Panc1 (cell line): ENCODE measurements at regions not wholly inside any gene's neighbourhood (a gene's known extent, or its start where the extent isn't known, plus 50 kb on each side); places are given as distances from the start of the nearest gene placed in this dataset.

ENCODE experiments used
- CTCF ChIP-seq: fragments of 450-650 bp; IDR thresholded peaks from 2 replicates; pipeline ENCODE4 v1.5.1; 2017; ENCODE audit warnings: mild to moderate bottlenecking
- POLR2AphosphoS5 ChIP-seq: IDR thresholded peaks from 2 replicates; pipeline ENCODE4 v1.6.1; 2012; ENCODE audit warnings: mild to moderate bottlenecking, low read depth, low read length, moderate library complexity
- REST ChIP-seq, 2 experiments: IDR thresholded peaks; 2 replicates each; pipeline ENCODE4 v1.6.1; 2011 to 2012; ENCODE audit warnings: low read depth in 2 of 2, control low read depth in 1 of 2, low read length in 1 of 2, mild to moderate bottlenecking in 1 of 2, moderate library complexity in 1 of 2; ENCODE audit not compliant: insufficient read depth in 1 of 2
- SIN3A ChIP-seq: IDR thresholded peaks from 2 replicates; pipeline ENCODE4 v1.6.1; 2012; ENCODE audit warnings: low read depth, mild to moderate bottlenecking, low read length, moderate library complexity, borderline replicate concordance; ENCODE audit not compliant: insufficient read depth
- TCF7L2 ChIP-seq: IDR thresholded peaks from 2 replicates; pipeline ENCODE4 v1.6.1; 2011; ENCODE audit warnings: mild to moderate bottlenecking, low read depth, low read length, inconsistent platforms

- TF ChIP-seq CTCF, result no peak
- no peak for TF ChIP-seq POLR2AphosphoS5
- no peak for TF ChIP-seq REST (IDR thresholded peaks at IDR 0.05; ENCODE audit: insufficient read depth in 1 of 2, low read depth in 2 of 2, low read length in 1 of 2)
- no peak for TF ChIP-seq TCF7L2
- no peak for TF ChIP-seq SIN3A
These were observed 296.1 kb downstream of the RAB38 start for GRCh38 chr11:87879118-87879517.
